Inflammatory macrophage (primary cell): ENCODE measurements at regions not wholly inside any gene's neighbourhood (a gene's known extent, or its start where the extent isn't known, plus 50 kb on each side); places are given as distances from the start of the nearest gene placed in this dataset.

Experiments used
- DNase-seq, 2 donors: peaks; one replicate each; pipeline ENCODE4 v3.0.0-alpha.2; 2020 to 2022

GRCh38 chr21:18191139-18191538 lies 53.5 kb upstream of the CHODL start:
- DNase-seq, result no peak

GRCh38 chr21:18178509-18178908 lies 66.1 kb upstream of the CHODL start:
- no peak for DNase-seq

GRCh38 chr21:18174370-18174769 lies 70.3 kb upstream of the CHODL start:
- DNase-seq, result no peak

- no peak for DNase-seq
These were observed 73.8 kb upstream of the CHODL start for GRCh38 chr21:18170829-18171228.

GRCh38 chr21:18170221-18170620 lies 74.4 kb upstream of the CHODL start:
- DNase-seq, result no peak

- no peak for DNase-seq
These were observed 76.5 kb upstream of the CHODL start for GRCh38 chr21:18168108-18168507.

- no peak for DNase-seq
These were observed 79.7 kb upstream of the CHODL start for GRCh38 chr21:18164933-18165332.

DNA sequence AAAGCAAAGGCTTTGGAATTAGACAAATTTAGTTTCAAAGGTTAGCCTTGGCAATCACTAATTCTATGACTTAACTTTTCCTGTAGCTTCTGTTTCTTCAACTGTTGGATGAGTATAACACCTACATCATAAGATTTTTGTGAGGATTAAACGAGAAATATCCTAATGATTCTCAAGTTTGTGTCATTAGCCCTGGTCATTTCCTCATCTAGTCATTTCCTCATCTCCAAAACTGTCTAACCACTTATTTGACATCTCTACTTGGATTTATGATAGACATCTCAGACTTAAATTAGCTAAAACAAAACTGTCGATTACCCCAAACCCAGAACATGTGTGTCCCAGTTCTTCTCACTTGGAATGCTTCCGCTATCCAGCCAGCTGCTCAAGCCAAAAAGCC lies 80.2 kb upstream of the CHODL start:
- no peak for DNase-seq

- DNase-seq, result no peak
These were observed 80.7 kb upstream of the CHODL start for GRCh38 chr21:18163956-18164355.

- DNase-seq, result no peak
These were observed 82.8 kb upstream of the CHODL start for GRCh38 chr21:18161841-18162240.

- no peak for DNase-seq
These were observed 87.2 kb upstream of the CHODL start for GRCh38 chr21:18157406-18157805.

- DNase-seq, result no peak
These were observed 89.0 kb upstream of the CHODL start for GRCh38 chr21:18155508-18156193.

DNA sequence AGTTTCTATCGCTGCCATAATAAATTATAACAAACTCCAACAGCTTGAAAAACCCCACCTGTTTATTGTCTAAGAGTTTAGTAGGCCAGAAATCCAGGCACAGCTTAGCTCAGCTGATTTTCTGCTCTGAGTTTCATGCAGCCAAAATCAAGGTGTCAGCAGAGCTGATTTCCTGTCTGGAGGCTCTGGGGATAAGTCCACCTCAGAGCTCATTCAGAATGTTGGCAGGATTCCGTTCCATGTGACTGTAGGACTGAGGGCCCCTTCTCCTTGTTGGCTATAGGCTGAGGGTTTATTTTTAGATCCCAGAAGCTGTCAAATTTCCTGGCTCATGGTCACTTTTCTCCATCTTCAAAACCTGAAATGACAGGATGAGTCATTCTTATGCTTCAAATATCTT lies 91.6 kb upstream of the CHODL start:
- DNase-seq, result no peak

- no peak for DNase-seq
These were observed 92.3 kb upstream of the CHODL start for GRCh38 chr21:18152371-18152770.

DNA sequence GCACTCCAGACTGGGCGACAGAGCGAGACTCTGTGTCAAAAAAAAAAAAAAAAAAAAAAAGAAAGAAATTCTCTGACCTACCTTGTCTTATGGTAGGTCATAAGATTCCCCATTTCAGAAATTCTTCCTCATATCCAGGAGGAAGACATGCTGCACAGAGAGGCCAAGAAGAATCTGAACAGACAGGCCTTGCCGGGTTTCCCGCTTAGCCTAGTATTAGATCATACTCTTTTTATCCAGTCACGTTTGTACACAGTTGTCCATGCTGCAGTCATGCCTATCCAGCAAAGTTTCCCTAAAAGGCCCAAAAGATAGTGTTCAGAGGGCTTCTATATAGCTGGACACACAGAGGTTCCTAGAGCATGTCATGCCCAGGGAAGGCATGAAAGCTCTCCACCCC lies 93.6 kb upstream of the CHODL start:
- DNase-seq, result no peak

DNA sequence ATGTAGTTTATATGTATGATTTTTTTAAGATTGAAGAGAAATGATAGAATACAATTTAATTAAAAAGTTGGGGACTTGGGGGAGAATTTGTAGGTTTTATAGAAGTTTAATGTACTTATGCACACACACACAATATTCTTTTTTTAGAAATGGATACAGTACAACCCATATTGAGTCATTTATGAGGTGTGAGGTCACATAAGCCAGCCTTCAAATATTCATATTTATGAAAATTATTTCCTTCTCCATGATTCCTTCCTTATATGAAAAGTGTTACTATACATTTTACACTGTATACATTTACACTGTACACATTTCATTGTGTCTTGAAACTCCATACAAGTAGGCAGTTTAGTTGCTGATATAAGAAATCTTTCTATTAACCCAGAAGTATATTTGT lies 96.2 kb upstream of the CHODL start:
- DNase-seq, result no peak

DNA sequence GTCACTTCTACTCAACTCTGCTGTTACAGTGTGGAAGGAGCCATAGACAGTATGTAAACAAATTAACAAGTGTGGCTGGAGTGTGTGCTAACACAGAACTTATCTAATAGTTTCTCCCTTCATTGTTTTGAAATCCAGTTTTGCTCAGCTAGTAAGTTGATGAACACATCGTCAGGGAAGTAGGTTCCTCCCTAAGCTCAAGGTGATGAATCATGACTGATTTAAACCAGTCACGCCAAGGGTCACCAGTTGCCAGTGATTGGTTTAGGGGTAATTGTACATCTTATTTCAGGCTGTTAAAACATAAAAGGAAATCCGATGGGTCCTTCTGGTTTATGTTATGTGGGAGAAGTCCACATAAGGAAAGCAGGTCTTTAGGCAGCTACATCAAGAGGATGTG lies 97.0 kb upstream of the CHODL start:
- DNase-seq, result no peak

GRCh38 chr21:18146820-18147219 lies 97.8 kb upstream of the CHODL start:
- DNase-seq, result no peak

DNA sequence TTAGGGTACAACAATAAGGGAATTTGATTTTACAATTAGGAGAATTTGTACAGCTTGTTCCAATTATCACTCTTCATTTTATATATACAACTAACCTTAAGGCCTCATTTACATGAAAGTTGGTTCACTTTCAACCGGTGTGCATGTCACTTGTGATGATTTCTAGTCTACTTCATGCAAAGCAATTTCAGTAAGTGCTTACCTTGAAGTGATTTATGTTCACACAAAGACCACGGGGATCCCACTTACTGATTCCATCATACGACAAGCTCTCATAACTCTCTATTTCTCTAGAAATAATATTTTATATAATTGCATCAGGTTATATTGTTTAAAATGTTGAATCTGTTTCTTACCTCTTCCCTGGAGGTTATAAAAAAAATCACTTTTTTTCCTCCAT lies 100.3 kb upstream of the CHODL start:
- DNase-seq, result no peak

DNA sequence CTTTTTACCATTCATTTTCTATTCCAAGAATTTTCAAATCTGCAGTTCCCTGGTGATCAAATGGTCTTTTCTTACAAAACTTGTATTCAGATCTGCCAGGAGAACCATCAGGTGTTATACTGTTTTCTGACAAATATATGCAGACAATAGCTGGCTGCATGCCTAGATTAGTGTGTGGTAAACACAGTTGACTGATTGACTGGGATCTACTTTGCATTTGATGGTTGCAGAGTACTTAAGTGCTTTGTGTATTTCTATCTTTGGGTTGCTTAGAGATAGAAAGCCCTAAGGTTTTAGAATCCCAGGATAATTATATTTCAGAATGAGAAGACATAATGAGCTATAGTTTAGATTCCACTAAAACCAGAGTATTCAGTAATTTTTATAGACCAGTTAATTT lies 102.0 kb upstream of the CHODL start:
- no peak for DNase-seq

DNA sequence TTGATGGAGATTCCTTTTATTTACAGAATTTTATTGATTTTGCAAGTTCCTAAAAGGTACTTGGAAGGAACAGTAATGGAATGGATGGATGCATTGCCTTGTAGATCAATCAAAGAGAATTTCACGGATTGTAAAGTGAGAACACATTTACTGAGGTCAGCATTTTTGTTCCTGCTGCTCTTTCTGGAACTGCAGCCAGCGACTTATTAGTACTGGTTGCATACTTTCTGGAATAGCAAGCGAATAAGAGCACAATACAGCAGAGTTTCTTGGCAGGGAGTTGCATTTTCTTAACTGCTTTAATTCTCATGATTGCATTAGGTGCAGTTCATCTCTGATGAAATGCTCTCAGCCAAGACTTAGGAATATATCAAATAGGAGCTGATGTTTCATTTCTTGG lies 106.1 kb upstream of the CHODL start:
- no peak for DNase-seq

DNA sequence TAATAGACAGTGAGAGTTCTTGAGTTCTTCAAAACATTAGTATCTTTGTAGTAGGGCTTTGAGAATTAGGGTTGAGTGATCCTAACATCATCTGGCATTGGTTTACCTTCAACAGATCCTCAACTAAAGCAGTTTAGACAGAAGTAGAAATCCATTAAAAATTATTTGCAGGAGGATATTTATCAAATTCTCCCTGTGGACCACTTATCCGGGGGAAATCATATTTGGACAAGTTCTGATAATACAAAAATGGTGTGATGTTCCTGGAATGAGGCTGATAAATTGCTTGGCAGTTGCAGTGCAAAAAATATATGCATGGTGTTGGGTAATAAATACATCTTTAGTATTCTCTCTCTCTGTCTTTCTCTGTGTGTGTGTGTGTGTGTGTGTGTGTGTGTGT lies 115.1 kb upstream of the CHODL start:
- DNase-seq, result no peak

DNA sequence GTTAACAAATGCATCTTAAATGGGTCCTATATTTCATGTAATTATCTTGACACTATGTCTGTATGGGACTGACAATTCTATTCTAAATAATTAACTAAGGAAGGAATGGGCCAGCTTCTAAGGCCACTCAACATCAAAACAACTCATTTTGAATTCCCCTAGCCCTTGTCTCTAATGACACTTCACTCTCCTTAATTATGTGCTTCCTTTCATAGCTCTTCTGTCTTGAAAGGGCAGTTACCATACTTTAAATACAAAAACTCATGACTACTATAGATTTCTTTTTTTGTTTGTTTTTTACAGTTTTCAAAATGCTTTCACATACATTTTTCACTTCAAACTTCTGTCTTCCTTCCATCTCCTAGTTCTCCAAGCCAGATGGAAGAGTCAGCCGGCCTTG lies 126.1 kb upstream of the CHODL start:
- DNase-seq, result no peak

DNA sequence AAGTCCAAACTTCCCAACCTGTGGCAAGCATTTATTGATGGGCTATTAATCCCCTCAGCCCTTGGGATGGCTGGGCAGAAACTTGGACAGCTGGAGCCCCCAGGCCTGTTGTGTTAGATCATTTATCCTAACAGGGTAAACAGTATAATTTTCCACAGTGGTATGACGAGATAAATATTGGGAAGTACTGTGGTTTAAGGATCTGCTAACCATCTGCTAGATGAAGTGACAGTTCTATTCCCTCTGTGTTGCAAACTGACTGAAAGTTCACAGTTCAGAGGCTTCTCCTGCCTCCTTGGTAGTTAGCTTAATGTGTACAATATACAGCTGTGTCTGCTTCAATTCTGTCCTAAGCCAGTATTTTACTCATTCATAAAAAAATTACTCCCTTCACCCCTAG lies 127.5 kb upstream of the CHODL start:
- DNase-seq, result no peak

- no peak for DNase-seq
These were observed 129.8 kb upstream of the CHODL start for GRCh38 chr21:18114810-18115209.
